GM12872 (cell line): ENCODE measurements at regions not wholly inside any gene's neighbourhood (a gene's known extent, or its start where the extent isn't known, plus 50 kb on each side); places are given as distances from the start of the nearest gene placed in this dataset.

ENCODE experiments used
- TF ChIP-seq, protein P1 (sequence below): IDR thresholded peaks from 3 replicates; pipeline ENCODE4 v1.5.1; 2011; ENCODE audit warnings: low read depth, mild to moderate bottlenecking, low read length, moderate library complexity; ENCODE audit not compliant: insufficient read depth

DNA sequence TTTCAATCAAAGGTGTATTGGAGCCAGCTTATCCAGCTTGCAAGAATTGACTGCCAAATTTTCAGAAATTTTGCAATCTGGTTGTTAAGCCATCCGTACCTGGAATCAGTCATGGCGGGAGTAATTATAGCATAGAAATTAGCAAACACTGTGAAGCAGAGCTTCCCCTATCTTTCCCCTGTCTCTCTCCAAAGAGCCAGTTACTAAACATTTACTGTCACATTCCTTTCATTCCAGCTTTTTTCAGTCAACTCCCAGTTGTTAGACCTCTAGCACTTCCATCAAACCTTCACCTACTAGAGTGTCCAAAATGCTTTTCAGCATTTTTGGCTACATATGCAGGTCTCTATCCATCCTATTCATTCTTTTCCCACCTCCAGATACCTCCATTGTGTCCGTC lies 137.4 kb downstream of the MC4R start:
- TF ChIP-seq, protein P1, sequence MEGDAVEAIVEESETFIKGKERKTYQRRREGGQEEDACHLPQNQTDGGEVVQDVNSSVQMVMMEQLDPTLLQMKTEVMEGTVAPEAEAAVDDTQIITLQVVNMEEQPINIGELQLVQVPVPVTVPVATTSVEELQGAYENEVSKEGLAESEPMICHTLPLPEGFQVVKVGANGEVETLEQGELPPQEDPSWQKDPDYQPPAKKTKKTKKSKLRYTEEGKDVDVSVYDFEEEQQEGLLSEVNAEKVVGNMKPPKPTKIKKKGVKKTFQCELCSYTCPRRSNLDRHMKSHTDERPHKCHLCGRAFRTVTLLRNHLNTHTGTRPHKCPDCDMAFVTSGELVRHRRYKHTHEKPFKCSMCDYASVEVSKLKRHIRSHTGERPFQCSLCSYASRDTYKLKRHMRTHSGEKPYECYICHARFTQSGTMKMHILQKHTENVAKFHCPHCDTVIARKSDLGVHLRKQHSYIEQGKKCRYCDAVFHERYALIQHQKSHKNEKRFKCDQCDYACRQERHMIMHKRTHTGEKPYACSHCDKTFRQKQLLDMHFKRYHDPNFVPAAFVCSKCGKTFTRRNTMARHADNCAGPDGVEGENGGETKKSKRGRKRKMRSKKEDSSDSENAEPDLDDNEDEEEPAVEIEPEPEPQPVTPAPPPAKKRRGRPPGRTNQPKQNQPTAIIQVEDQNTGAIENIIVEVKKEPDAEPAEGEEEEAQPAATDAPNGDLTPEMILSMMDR, result no peak

DNA sequence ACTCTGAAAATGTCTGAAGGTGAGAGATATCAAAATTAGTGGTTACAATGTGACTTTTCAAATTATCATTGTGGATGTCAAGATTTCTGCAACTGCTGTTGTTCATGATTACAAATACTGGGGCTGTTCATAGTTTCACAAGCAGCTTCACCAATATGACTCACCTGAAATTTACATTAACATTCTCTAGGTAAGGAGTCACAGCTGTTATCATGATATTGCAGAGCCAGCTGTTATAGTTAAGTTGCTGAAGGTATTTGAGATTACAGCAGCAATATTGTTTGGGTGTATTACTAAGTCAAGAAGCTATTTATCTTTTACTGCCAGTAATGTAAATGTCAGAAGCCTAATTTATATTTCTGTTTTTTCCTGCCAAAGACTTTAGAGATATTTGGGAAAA lies 140.0 kb downstream of the MC4R start:
- TF ChIP-seq, protein P1, result no peak

DNA sequence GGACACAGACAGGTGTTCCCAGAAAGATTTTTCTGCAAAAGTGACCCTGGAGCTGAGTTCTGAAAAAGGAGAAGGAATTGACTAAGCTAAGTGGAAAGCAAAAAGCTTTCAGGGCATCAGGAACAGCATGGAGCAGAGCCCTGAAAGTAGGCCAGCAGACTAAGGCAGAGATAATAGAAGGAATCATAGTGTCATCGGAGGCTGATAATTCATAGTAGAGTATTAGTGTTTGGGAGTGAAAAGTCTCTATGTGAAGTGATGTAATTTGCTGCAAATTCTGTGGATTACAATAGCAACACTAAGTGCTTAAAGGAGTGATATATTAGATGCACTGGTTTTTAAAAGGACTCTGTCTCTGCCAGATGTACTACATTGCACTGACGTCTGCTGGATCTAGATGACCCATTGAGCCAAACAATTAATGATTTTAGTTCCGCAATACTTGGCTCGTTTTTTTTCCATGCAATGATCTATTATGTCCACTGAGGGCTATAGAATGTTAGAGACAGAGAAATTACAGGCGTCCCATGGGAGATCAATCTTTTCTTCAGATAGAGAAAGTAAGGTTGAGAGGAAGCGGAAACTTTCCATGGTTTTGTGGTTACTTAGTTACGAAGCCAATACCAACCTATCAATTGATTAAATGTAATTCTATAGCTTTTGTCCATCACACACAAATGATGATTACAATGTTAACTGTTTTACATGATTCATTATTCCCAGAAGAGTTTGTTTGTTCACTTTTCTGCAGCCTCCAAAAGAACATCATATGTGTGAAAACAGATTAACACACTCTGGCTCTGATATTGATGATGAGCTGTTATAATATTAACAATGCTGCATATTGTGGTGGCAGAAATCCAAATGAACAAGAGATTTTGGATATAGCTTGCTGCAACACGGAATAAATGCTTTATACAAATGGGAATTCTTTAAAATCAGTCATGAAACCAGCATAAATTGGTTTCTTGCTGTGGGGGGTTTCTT lies 143.7 kb downstream of the MC4R start:
- TF ChIP-seq, protein P1, result no peak

DNA sequence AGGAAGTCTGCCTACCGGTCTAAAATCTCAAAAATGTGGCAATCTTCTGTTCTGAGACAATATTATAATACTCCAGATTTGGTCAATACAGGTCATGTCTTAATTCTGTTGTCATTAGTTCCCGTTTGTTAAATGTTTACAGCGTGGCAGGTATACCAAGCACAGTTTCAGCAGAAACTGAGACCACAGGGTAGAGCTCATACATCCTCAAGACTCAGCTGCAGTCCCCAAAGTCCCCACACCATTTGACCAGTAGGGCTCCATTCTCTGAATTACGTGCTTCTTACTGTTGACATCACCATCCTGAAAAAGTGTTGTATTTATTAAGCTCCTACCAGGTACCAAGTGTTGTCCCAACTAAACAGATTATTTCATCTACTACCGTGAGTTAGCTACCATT lies 157.1 kb downstream of the MC4R start:
- TF ChIP-seq, protein P1, result no peak

DNA sequence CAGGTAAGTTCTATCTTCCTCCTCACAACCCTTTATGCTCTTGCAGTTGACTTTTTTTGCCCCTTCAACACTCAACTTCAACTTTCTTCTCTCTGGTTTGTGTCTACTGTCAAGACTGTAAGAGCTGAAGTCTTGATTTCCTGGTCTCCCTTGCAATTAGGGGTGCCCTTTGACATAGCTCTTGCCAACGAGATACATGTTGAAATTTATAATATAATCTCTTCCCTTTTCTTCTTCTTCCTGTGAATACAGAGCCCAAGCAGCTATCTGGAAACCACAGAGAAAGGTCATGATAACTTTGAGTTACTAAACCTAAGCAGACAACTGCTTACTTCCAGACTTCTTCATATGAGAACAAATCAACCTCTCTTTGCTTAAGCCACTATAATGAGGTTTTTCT lies 163.5 kb downstream of the MC4R start:
- TF ChIP-seq, protein P1, result no peak

DNA sequence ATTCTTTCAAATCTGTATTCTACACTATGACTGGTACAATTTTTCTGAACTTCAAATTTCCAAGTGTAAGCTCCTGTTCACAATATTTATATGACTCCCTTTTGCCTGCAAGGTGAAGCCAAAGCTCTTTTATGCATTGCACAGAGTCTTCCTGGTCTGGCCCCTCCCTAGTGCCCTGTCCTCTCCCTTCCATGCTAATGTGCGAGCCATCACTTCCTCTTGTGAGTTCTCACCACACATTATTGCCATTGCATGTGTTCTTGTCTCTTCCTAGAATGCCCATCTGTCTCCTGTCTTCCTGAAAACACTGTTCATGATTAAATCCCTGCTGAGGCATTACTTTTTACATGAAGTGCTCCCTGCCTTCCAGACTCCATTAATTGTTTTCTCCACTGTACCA lies 169.9 kb downstream of the MC4R start:
- TF ChIP-seq, protein P1, result no peak

DNA sequence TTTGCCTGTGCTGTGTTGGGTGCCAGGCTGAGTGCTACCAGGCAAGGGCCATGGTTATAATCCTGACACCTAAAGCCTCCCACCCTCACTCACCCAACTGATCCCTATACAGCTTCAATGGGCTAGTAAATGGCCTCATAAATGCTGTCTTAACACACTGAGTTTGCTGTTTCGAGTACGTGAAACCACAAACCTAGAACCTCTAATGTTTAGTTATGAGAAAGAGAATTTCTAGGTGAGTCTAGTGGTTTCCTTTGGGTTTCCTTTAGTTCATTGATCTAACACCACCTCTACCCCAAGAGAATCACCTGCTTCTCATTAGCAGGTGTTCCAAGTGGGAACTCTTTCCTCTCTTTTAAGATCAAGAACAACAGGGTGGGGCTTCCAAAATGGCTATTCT lies 172.0 kb downstream of the MC4R start:
- TF ChIP-seq, protein P1, result no peak
